H1 (cell line): ENCODE measurements at regions not wholly inside any gene's neighbourhood (a gene's known extent, or its start where the extent isn't known, plus 50 kb on each side); places are given as distances from the start of the nearest gene placed in this dataset.

Experiments used
- CTCF ChIA-PET: fragments of 300-600 bp; sonication (Branson Sonifier 250); formaldehyde crosslinking; loops from one replicate; lab custom pipeline; 2021; ENCODE audit not compliant: partially characterized antibody; lab: Charles Lee
- POLR2A ChIA-PET: fragments of 300-600 bp; sonication (Branson Sonifier 250); formaldehyde crosslinking; loops from one replicate; lab custom pipeline; 2021; ENCODE audit warnings: inconsistent platforms; ENCODE audit not compliant: partially characterized antibody; lab: Charles Lee
- DNase-seq, 2 experiments: peaks; one replicate each; pipeline versions ENCODE4 v3.0.0 to v3.0.0-alpha.2; 2010 to 2022; ENCODE audit warnings: low spot score in 2 of 2, low read depth in 1 of 2, mixed read lengths in 1 of 2
- FAIRE-seq: peaks from 2 replicates; lab custom pipeline; 2011; peaks lifted over from hg19 to GRCh38; lab: Jason Lieb, UNC
- H2AFZ ChIP-seq: 2 replicates; pipeline ENCODE4 v1.8.1; 2012; ENCODE audit warnings: low read length, inconsistent platforms
- H2AK5ac ChIP-seq: 2 replicates; pipeline ENCODE4 v1.6.1; 2013; ENCODE audit warnings: low read depth, low read length
- H2BK120ac ChIP-seq: replicated peaks from 2 replicates; pipeline ENCODE3; 2013; ENCODE audit warnings: low read depth, low read length, inconsistent platforms
- H2BK12ac ChIP-seq: 2 replicates; pipeline ENCODE4 v1.6.1; 2013; ENCODE audit warnings: low read depth, low read length
- H2BK15ac ChIP-seq: 2 replicates; pipeline ENCODE4 v1.6.1; 2013; ENCODE audit warnings: low read length
- H2BK20ac ChIP-seq: 2 replicates; pipeline ENCODE4 v1.6.1; 2013; ENCODE audit warnings: low read length
- H2BK5ac ChIP-seq: 2 replicates; pipeline ENCODE4 v1.6.1; 2013; ENCODE audit warnings: low read depth, low read length
- H3K14ac ChIP-seq: 2 replicates; pipeline ENCODE4 v1.6.1; 2013; ENCODE audit warnings: inconsistent platforms; ENCODE audit not compliant: insufficient read length
- H3K18ac ChIP-seq: 2 replicates; pipeline ENCODE4 v1.6.1; 2013; ENCODE audit warnings: low read length; ENCODE audit errors: extremely low read depth
- H3K23ac ChIP-seq: 2 replicates; pipeline ENCODE4 v1.6.1; 2013; ENCODE audit warnings: inconsistent platforms; ENCODE audit not compliant: insufficient read length
- H3K23me2 ChIP-seq: 2 replicates; pipeline ENCODE4 v1.6.1; 2013; ENCODE audit warnings: low read depth, low read length
- H3K27ac ChIP-seq: 2 replicates; pipeline ENCODE4 v1.6.1; 2011; ENCODE audit warnings: low read depth, low read length, inconsistent platforms
- H3K27me3 ChIP-seq, 4 experiments: replicated peaks in 1 of 4; 1 replicate in 1 of 4; 2 replicates in 3 of 4; pipeline versions ENCODE4 v1.6.1 to v1.8.1; 2011 to 2013; ENCODE audit warnings: low read length in 3 of 4, mild to moderate bottlenecking in 3 of 4, inconsistent platforms in 2 of 4, mixed read lengths in 2 of 4, moderate library complexity in 1 of 4; ENCODE audit not compliant: control insufficient read depth in 3 of 4, insufficient read depth in 3 of 4; ENCODE audit errors: extremely low read depth in 1 of 4
- H3K36me3 ChIP-seq, 4 experiments: 2 replicates each; pipeline versions ENCODE4 v1.6.1 to v1.8.1; 2011 to 2013; ENCODE audit warnings: mild to moderate bottlenecking in 4 of 4, low read length in 3 of 4, moderate library complexity in 2 of 4, control low read depth in 1 of 4, inconsistent platforms in 1 of 4; ENCODE audit not compliant: insufficient read depth in 4 of 4, control insufficient read depth in 2 of 4
- H3K4ac ChIP-seq: replicated peaks from 2 replicates; pipeline ENCODE3; 2013; ENCODE audit warnings: low read length, low read depth, mixed read lengths, inconsistent platforms; ENCODE audit not compliant: insufficient read length
- H3K4me1 ChIP-seq, 4 experiments: replicated peaks in 1 of 4; 1 replicate in 1 of 4; 2 replicates in 3 of 4; pipeline versions ENCODE4 v1.6.1 to v1.8.1; 2011 to 2013; ENCODE audit warnings: low read length in 3 of 4, inconsistent platforms in 2 of 4, mixed read lengths in 1 of 4; ENCODE audit not compliant: insufficient read depth in 4 of 4, control insufficient read depth in 3 of 4
- H3K4me2 ChIP-seq, 2 experiments: 2 replicates each; pipeline versions ENCODE4 v1.6.1 to v1.8.1; 2011 to 2013; ENCODE audit warnings: low read depth in 2 of 2, low read length in 2 of 2, control low read depth in 1 of 2, inconsistent platforms in 1 of 2, mild to moderate bottlenecking in 1 of 2; ENCODE audit not compliant: insufficient read depth in 1 of 2
- H3K4me3 ChIP-seq, 4 experiments: fragments of 200-600, 300-600 bp in 1 of 4; sonication (generic), shearing (Covaris generic), sonication (Bioruptor Twin) in 1 of 4; 2 replicates each; pipeline versions ENCODE4 v1.5.1 to v1.8.1; 2011 to 2016; ENCODE audit warnings: low read length in 4 of 4, low read depth in 3 of 4, control low read depth in 2 of 4, inconsistent platforms in 2 of 4, mild to moderate bottlenecking in 2 of 4, mixed read lengths in 1 of 4, moderate library complexity in 1 of 4; ENCODE audit not compliant: insufficient read depth in 2 of 4; ENCODE audit errors: extremely low read depth in 1 of 4
- H3K56ac ChIP-seq: replicated peaks from 2 replicates; pipeline ENCODE3; 2013; ENCODE audit warnings: low read depth, mild to moderate bottlenecking, mixed read lengths, low read length, inconsistent platforms; ENCODE audit not compliant: insufficient read length
- H3K79me1 ChIP-seq: 2 replicates; pipeline ENCODE4 v1.6.1; 2013; ENCODE audit warnings: low read depth, low read length, control low read depth
- H3K79me2 ChIP-seq, 2 experiments: 2 replicates each; pipeline versions ENCODE4 v1.6.1 to v1.8.1; 2012 to 2013; ENCODE audit warnings: low read length in 2 of 2, mild to moderate bottlenecking in 2 of 2, inconsistent platforms in 1 of 2; ENCODE audit not compliant: insufficient read depth in 2 of 2, control insufficient read depth in 1 of 2
- H3K9ac ChIP-seq, 4 experiments: replicated peaks in 1 of 4; 1 replicate in 1 of 4; 2 replicates in 3 of 4; pipeline versions ENCODE4 v1.6.1 to v1.8.1; 2011 to 2013; ENCODE audit warnings: low read depth in 3 of 4, low read length in 3 of 4, control low read depth in 2 of 4, mild to moderate bottlenecking in 2 of 4, moderate library complexity in 2 of 4, inconsistent platforms in 1 of 4; ENCODE audit errors: extremely low read depth in 1 of 4
- H3K9me3 ChIP-seq, 2 experiments: 2 replicates each; pipeline versions ENCODE4 v1.6.1 to v1.8.1; 2012 to 2013; ENCODE audit warnings: mild to moderate bottlenecking in 2 of 2, moderate library complexity in 2 of 2, control low read depth in 1 of 2, inconsistent platforms in 1 of 2, low read depth in 1 of 2, low read length in 1 of 2, mixed read lengths in 1 of 2; ENCODE audit not compliant: insufficient read depth in 2 of 2
- H4K20me1 ChIP-seq, 2 experiments: replicated peaks in 1 of 2; 2 replicates each; pipeline versions ENCODE3 to v1.8.1; 2011 to 2013; ENCODE audit warnings: inconsistent platforms in 2 of 2, low read length in 2 of 2, mild to moderate bottlenecking in 1 of 2; ENCODE audit not compliant: insufficient read depth in 2 of 2, control insufficient read depth in 1 of 2
- H4K5ac ChIP-seq: 2 replicates; pipeline ENCODE4 v1.6.1; 2013; ENCODE audit warnings: low read length, low read depth, mixed read lengths, inconsistent platforms; ENCODE audit not compliant: insufficient read length
- H4K8ac ChIP-seq: 2 replicates; pipeline ENCODE4 v1.8.0; 2013; ENCODE audit warnings: mild to moderate bottlenecking, moderate library complexity, low read length, inconsistent platforms; ENCODE audit not compliant: insufficient read depth; ENCODE audit errors: extremely low read depth
- H4K91ac ChIP-seq: replicated peaks from 2 replicates; pipeline ENCODE3; 2013; ENCODE audit warnings: low read length, mixed read lengths, inconsistent platforms; ENCODE audit not compliant: insufficient read length
- CHD2 ChIP-seq: IDR thresholded peaks from 2 replicates; pipeline ENCODE4 v1.6.1; 2012; ENCODE audit warnings: low read length, improper control_type of control experiment
- KDM5A ChIP-seq: fragments of 200-600 bp; IDR thresholded peaks from 2 replicates; pipeline ENCODE4 v1.7.1; 2012; ENCODE audit warnings: mild to moderate bottlenecking, low read length, inconsistent platforms, mixed read lengths
- WGBS, 2 experiments: shearing (Covaris generic) in 1 of 2; methylation state at CpG; one replicate each; pipeline versions ENCODE4 v1.1.6 to v1.1.7; 2013 to 2015; ENCODE audit warnings: low lambda C conversion rate in 2 of 2, mixed read lengths in 2 of 2, inconsistent platforms in 1 of 2, low coverage in 1 of 2, missing lambda C conversion rate in 1 of 2; ENCODE audit not compliant: insufficient replicate concordance in 2 of 2, insufficient coverage in 1 of 2, insufficient read length in 1 of 2; ENCODE audit errors: extremely low coverage in 1 of 2, missing lambda C conversion rate in 1 of 2; 5-methylcytosine and 5-hydroxymethylcytosine counted together
- TF ChIP-seq, protein P1 (sequence below): IDR thresholded peaks from 2 replicates; pipeline ENCODE4 v1.6.1; 2012; ENCODE audit warnings: low read length, inconsistent platforms

DNA sequence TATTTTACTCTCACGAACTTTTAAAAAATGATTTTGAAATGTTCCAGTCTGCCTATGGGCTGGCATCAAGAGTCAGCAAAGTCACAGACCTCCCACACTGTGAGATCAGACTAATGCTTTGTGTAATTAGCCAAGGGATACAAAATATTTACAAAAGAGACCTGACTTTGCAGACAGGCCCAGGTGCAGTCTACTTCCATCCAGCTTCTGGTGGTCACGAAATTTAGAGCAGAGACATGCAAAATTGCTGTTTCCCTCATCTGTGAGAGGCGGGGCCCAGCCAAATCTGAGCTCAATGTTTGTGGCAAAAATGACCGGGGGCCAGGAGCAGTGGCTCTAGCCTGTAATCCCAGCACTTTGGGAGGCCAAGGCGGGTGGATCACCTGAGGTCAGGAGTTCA is 82.5 kb upstream of the PITRM1 start:
- TF ChIP-seq KDM5A (no peak), CHD2 (no peak)
- TF ChIP-seq, protein P1, sequence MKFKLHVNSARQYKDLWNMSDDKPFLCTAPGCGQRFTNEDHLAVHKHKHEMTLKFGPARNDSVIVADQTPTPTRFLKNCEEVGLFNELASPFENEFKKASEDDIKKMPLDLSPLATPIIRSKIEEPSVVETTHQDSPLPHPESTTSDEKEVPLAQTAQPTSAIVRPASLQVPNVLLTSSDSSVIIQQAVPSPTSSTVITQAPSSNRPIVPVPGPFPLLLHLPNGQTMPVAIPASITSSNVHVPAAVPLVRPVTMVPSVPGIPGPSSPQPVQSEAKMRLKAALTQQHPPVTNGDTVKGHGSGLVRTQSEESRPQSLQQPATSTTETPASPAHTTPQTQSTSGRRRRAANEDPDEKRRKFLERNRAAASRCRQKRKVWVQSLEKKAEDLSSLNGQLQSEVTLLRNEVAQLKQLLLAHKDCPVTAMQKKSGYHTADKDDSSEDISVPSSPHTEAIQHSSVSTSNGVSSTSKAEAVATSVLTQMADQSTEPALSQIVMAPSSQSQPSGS = no peak
- no peak overlapping the region for H2BK5ac ChIP-seq
- WGBS, 2 experiments = 86% methylated on average over 5 of the region's 5 CpGs; no CpG with 5 or more reads in 1 of the 2 experiments

More for the DNA sequence above, 82.5 kb upstream of the PITRM1 start:
- DNase-seq = no peak
- H3K9me3 ChIP-seq = no peaks in the 10 kb centered on the region
- H4K8ac ChIP-seq = no peak overlapping the region
- no peak overlapping the region for H2BK15ac ChIP-seq
- H3K27ac ChIP-seq = no peak overlapping the region
- no peak overlapping the region for H2BK12ac ChIP-seq
- no peak overlapping the region for H4K91ac ChIP-seq
- no peaks in the 10 kb centered on the region; a peak in 1 of 7 replicates for H3K27me3 ChIP-seq
- H4K20me1 ChIP-seq = no peaks in the 10 kb centered on the region
- no peak overlapping the region for H2AK5ac ChIP-seq
- H3K14ac ChIP-seq = no peak overlapping the region
- H3K4me1 ChIP-seq = peaks cover 0 to 2% (median 0%) of the 10 kb centered on the region in 4 experiments; a peak in 1 of 7 replicates
- H3K4ac ChIP-seq = no peak overlapping the region
- POLR2A ChIA-PET = interaction anchor here (0.7 kb wide), 1 partner anchor 9 kb away, joined by 3 read pairs; no protein-coding TSS in a partner anchor
- H2AFZ ChIP-seq = no peak overlapping the region
- H3K4me3 ChIP-seq = no peak overlapping the region
- H3K18ac ChIP-seq = no peak overlapping the region
- no peak for FAIRE-seq
- CTCF ChIA-PET = interaction anchor here (1.0 to 1.1 kb wide), 2 partner anchors 9 to 15 kb away, joined by 3 to 4 read pairs; no protein-coding TSS in a partner anchor
- no peak overlapping the region for H3K56ac ChIP-seq
- no peaks in the 10 kb centered on the region for H3K79me2 ChIP-seq
- H3K23ac ChIP-seq = no peak overlapping the region
- H3K9ac ChIP-seq = no peak overlapping the region
- H4K5ac ChIP-seq = no peak overlapping the region
- H2BK120ac ChIP-seq = no peak overlapping the region
- H3K79me1 ChIP-seq = no peaks in the 10 kb centered on the region
- peaks cover 5% of the 10 kb centered on the region; the same call in 1 of the 2 replicates for H3K23me2 ChIP-seq
- no peak overlapping the region for H3K4me2 ChIP-seq
- no peak overlapping the region for H2BK20ac ChIP-seq
- no peaks in the 10 kb centered on the region for H3K36me3 ChIP-seq
